Upper lobe of right lung (tissue), 1 donor: ENCODE measurements at regions not wholly inside any gene's neighbourhood (a gene's known extent, or its start where the extent isn't known, plus 50 kb on each side); places are given as distances from the start of the nearest gene placed in this dataset.

Experiments
- ATAC-seq: fragments of 200-7000 bp; cut with Tn5 transposase; one replicate; pipeline ENCODE4 v1.9.1; 2020; ENCODE audit warnings: mild to moderate bottlenecking, moderate library complexity
- DNase-seq: peaks from one replicate; pipeline ENCODE4 v3.0.0-alpha.2; 2020
- H3K27ac ChIP-seq: fragments of 200-600 bp; one replicate; pipeline ENCODE4 v1.8.0; 2022
- H3K27me3 ChIP-seq: fragments of 200-600 bp; one replicate; pipeline ENCODE4 v1.8.0; 2022; ENCODE audit warnings: mild to moderate bottlenecking
- H3K36me3 ChIP-seq: fragments of 200-600 bp; one replicate; pipeline ENCODE4 v1.8.0; 2022
- H3K4me1 ChIP-seq: fragments of 200-600 bp; one replicate; pipeline ENCODE4 v1.8.0; 2022
- H3K4me3 ChIP-seq: fragments of 200-600 bp; one replicate; pipeline ENCODE4 v1.8.0; 2022; ENCODE audit warnings: mild to moderate bottlenecking
- H3K9me3 ChIP-seq: fragments of 200-600 bp; one replicate; pipeline ENCODE4 v1.8.0; 2022
- CTCF ChIP-seq: fragments of 200-600 bp; IDR thresholded peaks from one replicate; pipeline ENCODE4 v1.8.0; 2022; ENCODE audit warnings: antibody characterized with exemption
- intact Hi-C: fragments of 100-400 bp; cut with DNase I; formaldehyde crosslinking; loops from one replicate; pipeline ENCODE4 v1.11.0; 2022
- donor health status: DM: no; HTN: yes; CAD: no; lungs with severe emphysema.

DNA sequence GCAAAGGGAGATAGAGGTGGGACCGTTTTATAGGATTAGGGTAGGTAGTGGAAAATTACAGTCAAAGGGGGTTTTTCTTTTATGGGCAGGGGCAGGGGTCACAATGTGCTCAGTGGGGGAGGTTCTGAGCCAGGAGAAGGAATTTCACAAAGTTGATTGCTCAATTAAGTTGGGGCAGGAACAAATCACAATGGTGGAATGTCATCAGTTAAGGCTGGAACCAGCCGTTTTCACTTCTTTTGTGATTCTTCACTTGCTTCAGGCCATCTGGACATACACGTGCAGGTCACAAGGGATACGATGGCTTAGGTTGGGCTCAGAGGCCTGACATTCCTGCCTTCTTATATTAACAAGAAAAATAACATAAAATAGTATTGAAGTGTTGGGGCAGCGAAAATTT lies 453.8 kb downstream of the VGLL3 start:
- DNase-seq (no peak), ATAC-seq (no peak)
- H3K4me3 ChIP-seq = no peak overlapping the region

GRCh38 chr3:86519819-86520218 lies 471.1 kb downstream of the VGLL3 start:
- ATAC-seq = no peak
- H3K36me3 ChIP-seq = no peaks in the 10 kb centered on the region
- H3K4me3 ChIP-seq = no peak overlapping the region
- TF ChIP-seq CTCF = no peak
- H3K9me3 ChIP-seq = no peaks in the 10 kb centered on the region
- DNase-seq = no peak
- H3K27me3 ChIP-seq = no peaks in the 10 kb centered on the region
- intact Hi-C loops = no loop called here
- H3K4me1 ChIP-seq = no peaks in the 10 kb centered on the region
- no peak overlapping the region for H3K27ac ChIP-seq

More for the DNA sequence above, 453.8 kb downstream of the VGLL3 start:
- TF ChIP-seq CTCF = no peak
- Histone ChIP-seq H3K27me3 (no peaks in the 10 kb centered on the region), H3K4me1 (no peaks in the 10 kb centered on the region), H3K27ac (no peak overlapping the region), H3K9me3 (no peaks in the 10 kb centered on the region), H3K36me3 (no peaks in the 10 kb centered on the region)
- intact Hi-C loops = no loop called here

DNA sequence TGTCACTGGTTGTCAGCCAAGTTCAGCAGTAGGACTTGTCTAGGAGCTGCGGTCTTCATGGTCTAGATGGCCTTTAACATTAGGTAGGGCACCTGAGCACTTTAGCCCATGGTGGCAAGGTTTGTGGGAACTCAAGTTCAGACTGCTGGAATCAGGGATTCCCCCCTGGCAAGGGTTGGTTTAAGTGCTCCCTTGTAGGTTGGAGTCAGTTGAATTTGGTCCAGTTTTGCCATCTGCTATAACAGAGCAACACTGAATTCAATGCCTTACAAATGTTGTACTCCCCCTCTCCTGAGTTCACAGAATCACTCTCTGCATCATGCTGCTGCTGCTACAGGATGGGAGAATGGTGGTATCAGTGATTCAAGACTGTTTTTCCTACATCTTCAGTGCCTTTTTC lies 509.3 kb downstream of the VGLL3 start:
- no peak overlapping the region for H3K27ac ChIP-seq
- H3K27me3 ChIP-seq = no peaks in the 10 kb centered on the region
- no peaks in the 10 kb centered on the region for H3K9me3 ChIP-seq
- DNase-seq (no peak), ATAC-seq (no peak)
- H3K4me3 ChIP-seq = no peak overlapping the region
- no peaks in the 10 kb centered on the region for H3K36me3 ChIP-seq
- TF ChIP-seq CTCF = no peak
- intact Hi-C loops = no loop called here
- H3K4me1 ChIP-seq = no peaks in the 10 kb centered on the region

- ATAC-seq = no peak
- Histone ChIP-seq H3K36me3 (no peaks in the 10 kb centered on the region), H3K27me3 (no peaks in the 10 kb centered on the region), H3K4me1 (no peaks in the 10 kb centered on the region), H3K27ac (no peak overlapping the region), H3K9me3 (no peaks in the 10 kb centered on the region), H3K4me3 (no peak overlapping the region)
- no peak for TF ChIP-seq CTCF
- intact Hi-C loops = no loop called here
- DNase-seq = no peak
Measured at GRCh38 chr3:86481031-86481430, 509.9 kb downstream of the VGLL3 start.

- TF ChIP-seq CTCF = no peak
- DNase-seq (no peak), ATAC-seq (no peak)
- Histone ChIP-seq H3K4me3 (no peak overlapping the region), H3K27ac (no peak overlapping the region), H3K27me3 (no peaks in the 10 kb centered on the region), H3K4me1 (no peaks in the 10 kb centered on the region), H3K9me3 (no peaks in the 10 kb centered on the region), H3K36me3 (no peaks in the 10 kb centered on the region)
- intact Hi-C loops = no loop called here
Measured at GRCh38 chr3:86464180-86464579, 526.8 kb downstream of the VGLL3 start.

- ATAC-seq = no peak
- no peak overlapping the region for H3K4me3 ChIP-seq
- H3K36me3 ChIP-seq = no peaks in the 10 kb centered on the region
- no peaks in the 10 kb centered on the region for H3K9me3 ChIP-seq
- H3K27ac ChIP-seq = no peak overlapping the region
- intact Hi-C loops = no loop called here
- H3K27me3 ChIP-seq = no peaks in the 10 kb centered on the region
- no peak for TF ChIP-seq CTCF
- DNase-seq = no peak
- H3K4me1 ChIP-seq = no peaks in the 10 kb centered on the region
Measured at GRCh38 chr3:86451749-86452148, 539.2 kb downstream of the VGLL3 start.
